ENCODE measurements at regions not wholly inside any gene's neighbourhood (a gene's known extent, or its start where the extent isn't known, plus 50 kb on each side); places are given as distances from the start of the nearest gene placed in this dataset.

DNA sequence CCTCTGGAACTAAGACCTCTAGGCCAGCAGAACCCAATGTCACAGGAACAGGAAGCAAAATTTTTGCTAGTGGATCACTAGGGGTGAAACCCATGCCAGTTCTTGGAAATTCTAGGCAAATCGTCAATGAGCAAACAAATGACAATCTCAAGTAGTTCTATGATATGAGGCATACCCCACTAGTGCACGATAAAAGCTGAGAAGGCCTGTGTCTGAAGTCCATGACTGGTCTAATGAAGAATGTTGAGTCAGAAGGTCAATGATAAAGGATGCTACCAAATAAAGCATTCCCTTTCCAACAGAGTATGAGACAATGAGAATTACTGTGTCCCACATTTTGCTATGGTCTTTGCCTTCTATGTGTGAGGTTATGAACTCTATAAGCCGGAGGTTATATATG lies 149.4 kb upstream of the NOX3 start:
- TF ChIP-seq, protein P1, sequence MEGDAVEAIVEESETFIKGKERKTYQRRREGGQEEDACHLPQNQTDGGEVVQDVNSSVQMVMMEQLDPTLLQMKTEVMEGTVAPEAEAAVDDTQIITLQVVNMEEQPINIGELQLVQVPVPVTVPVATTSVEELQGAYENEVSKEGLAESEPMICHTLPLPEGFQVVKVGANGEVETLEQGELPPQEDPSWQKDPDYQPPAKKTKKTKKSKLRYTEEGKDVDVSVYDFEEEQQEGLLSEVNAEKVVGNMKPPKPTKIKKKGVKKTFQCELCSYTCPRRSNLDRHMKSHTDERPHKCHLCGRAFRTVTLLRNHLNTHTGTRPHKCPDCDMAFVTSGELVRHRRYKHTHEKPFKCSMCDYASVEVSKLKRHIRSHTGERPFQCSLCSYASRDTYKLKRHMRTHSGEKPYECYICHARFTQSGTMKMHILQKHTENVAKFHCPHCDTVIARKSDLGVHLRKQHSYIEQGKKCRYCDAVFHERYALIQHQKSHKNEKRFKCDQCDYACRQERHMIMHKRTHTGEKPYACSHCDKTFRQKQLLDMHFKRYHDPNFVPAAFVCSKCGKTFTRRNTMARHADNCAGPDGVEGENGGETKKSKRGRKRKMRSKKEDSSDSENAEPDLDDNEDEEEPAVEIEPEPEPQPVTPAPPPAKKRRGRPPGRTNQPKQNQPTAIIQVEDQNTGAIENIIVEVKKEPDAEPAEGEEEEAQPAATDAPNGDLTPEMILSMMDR (IDR thresholded peaks at IDR 0.05): no peak
- TF ChIP-seq EP300 (IDR thresholded peaks at IDR 0.05): no peak

All from esophagus muscularis mucosa (tissue), 3 donors.